Loucy (cell line): ENCODE measurements at regions not wholly inside any gene's neighbourhood (a gene's known extent, or its start where the extent isn't known, plus 50 kb on each side); places are given as distances from the start of the nearest gene placed in this dataset.

Source experiments
- H2AFZ ChIP-seq: fragments of 200-600 bp; sonication (generic); 2 replicates; pipeline ENCODE4 v1.6.0; 2016; ENCODE audit warnings: antibody characterized with exemption, mild to moderate bottlenecking, low read length, moderate library complexity
- H3F3A ChIP-seq: fragments of 200-600 bp; 2 replicates; pipeline ENCODE4 v1.6.0; 2016; ENCODE audit warnings: antibody characterized with exemption, low read depth, mild to moderate bottlenecking
- H3K27me3 ChIP-seq: fragments of 200-600 bp; sonication (generic); 2 replicates; pipeline ENCODE4 v1.6.1; 2014; ENCODE audit warnings: low read length, mild to moderate bottlenecking; ENCODE audit not compliant: insufficient read depth, poor library complexity, severe bottlenecking
- H3K36me3 ChIP-seq: fragments of 200-600 bp; sonication (generic); 2 replicates; pipeline ENCODE4 v1.6.1; 2016; ENCODE audit warnings: low read length; ENCODE audit not compliant: insufficient read depth
- H3K4me1 ChIP-seq: fragments of 200-600 bp; sonication (generic); 2 replicates; pipeline ENCODE4 v1.5.1; 2014; ENCODE audit warnings: low read length, mild to moderate bottlenecking; ENCODE audit not compliant: insufficient read depth, poor library complexity, severe bottlenecking
- H3K4me2 ChIP-seq: fragments of 200-600 bp; sonication (generic); 2 replicates; pipeline ENCODE4 v1.6.0; 2014; ENCODE audit warnings: antibody characterized with exemption, low read length, low read depth, mild to moderate bottlenecking; ENCODE audit not compliant: poor library complexity, severe bottlenecking
- H3K4me3 ChIP-seq: fragments of 200-600 bp; sonication (generic); 2 replicates; pipeline ENCODE4 v1.5.1; 2014; ENCODE audit warnings: low read length, mild to moderate bottlenecking, mixed read lengths; ENCODE audit not compliant: poor library complexity, severe bottlenecking
- H3K79me2 ChIP-seq: fragments of 200-600 bp; sonication (generic); 2 replicates; pipeline ENCODE4 v1.6.1; 2014; ENCODE audit warnings: low read length; ENCODE audit not compliant: insufficient read depth
- H3K9ac ChIP-seq: fragments of 200-600 bp; sonication (generic); 2 replicates; pipeline ENCODE4 v1.6.0; 2014; ENCODE audit warnings: mild to moderate bottlenecking, low read depth, low read length, moderate library complexity; ENCODE audit not compliant: poor library complexity, severe bottlenecking
- H3K9me2 ChIP-seq: fragments of 200-600 bp; sonication (generic); replicated peaks from 2 replicates; pipeline ENCODE4 v1.6.1; 2016; ENCODE audit warnings: low read depth, low read length, mixed read lengths
- H3K9me3 ChIP-seq: fragments of 200-600 bp; sonication (generic); 2 replicates; pipeline ENCODE4 v1.6.1; 2014; ENCODE audit warnings: mild to moderate bottlenecking, antibody characterized with exemption, low read length, low read depth; ENCODE audit not compliant: insufficient read depth
- H4K20me1 ChIP-seq: fragments of 200-600 bp; sonication (generic); 2 replicates; pipeline ENCODE4 v1.6.0; 2014; ENCODE audit warnings: antibody characterized with exemption, low read length, mild to moderate bottlenecking; ENCODE audit not compliant: insufficient read depth, poor library complexity, severe bottlenecking
- EZH2phosphoT487 ChIP-seq: fragments of 200-600 bp; IDR thresholded peaks from 2 replicates; pipeline ENCODE4 v1.6.1; 2018; ENCODE audit warnings: antibody characterized with exemption, mild to moderate bottlenecking, moderate library complexity, borderline replicate concordance
- TF ChIP-seq, protein P1 (sequence below): fragments of 200-600 bp; sonication (generic); conservative IDR thresholded peaks from 2 replicates; pipeline ENCODE4 v1.5.1; 2014; ENCODE audit warnings: mild to moderate bottlenecking, antibody characterized with exemption, low read length

DNA sequence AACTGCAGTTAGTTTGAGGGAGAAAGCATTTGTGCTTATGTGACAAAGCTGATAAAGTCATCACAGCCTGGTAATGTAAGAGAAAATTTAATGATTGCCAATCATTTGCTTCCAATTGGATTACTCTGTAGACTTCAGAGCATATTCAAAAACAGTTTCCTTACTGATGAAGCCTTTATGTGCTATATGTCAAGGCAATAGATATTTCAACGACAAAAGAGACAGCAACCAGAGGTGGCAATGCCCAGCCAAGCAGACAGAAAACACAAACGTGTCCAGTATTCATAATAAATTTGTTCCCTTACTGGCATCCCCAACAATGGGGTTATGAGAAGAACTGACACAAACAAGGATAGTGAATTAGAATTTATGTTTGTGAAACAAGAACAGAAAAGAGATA lies 1840.3 kb upstream of the PCDH7 start:
- no peaks in the 10 kb centered on the region for H3K79me2 ChIP-seq
- H3K4me3 ChIP-seq, result no peak overlapping the region
- H4K20me1 ChIP-seq, result no peaks in the 10 kb centered on the region
- no peaks in the 10 kb centered on the region for H3K27me3 ChIP-seq
- no peaks in the 10 kb centered on the region for H3K9me2 ChIP-seq
- no peaks in the 10 kb centered on the region for H3K36me3 ChIP-seq
- no peaks in the 10 kb centered on the region for H3F3A ChIP-seq
- no peak overlapping the region for H3K4me2 ChIP-seq
- no peaks in the 10 kb centered on the region for H3K9me3 ChIP-seq
- no peak overlapping the region for H2AFZ ChIP-seq
- no peak for TF ChIP-seq EZH2phosphoT487
- TF ChIP-seq, protein P1, sequence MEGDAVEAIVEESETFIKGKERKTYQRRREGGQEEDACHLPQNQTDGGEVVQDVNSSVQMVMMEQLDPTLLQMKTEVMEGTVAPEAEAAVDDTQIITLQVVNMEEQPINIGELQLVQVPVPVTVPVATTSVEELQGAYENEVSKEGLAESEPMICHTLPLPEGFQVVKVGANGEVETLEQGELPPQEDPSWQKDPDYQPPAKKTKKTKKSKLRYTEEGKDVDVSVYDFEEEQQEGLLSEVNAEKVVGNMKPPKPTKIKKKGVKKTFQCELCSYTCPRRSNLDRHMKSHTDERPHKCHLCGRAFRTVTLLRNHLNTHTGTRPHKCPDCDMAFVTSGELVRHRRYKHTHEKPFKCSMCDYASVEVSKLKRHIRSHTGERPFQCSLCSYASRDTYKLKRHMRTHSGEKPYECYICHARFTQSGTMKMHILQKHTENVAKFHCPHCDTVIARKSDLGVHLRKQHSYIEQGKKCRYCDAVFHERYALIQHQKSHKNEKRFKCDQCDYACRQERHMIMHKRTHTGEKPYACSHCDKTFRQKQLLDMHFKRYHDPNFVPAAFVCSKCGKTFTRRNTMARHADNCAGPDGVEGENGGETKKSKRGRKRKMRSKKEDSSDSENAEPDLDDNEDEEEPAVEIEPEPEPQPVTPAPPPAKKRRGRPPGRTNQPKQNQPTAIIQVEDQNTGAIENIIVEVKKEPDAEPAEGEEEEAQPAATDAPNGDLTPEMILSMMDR, result no peak
- H3K9ac ChIP-seq, result no peak overlapping the region
- no peaks in the 10 kb centered on the region for H3K4me1 ChIP-seq

DNA sequence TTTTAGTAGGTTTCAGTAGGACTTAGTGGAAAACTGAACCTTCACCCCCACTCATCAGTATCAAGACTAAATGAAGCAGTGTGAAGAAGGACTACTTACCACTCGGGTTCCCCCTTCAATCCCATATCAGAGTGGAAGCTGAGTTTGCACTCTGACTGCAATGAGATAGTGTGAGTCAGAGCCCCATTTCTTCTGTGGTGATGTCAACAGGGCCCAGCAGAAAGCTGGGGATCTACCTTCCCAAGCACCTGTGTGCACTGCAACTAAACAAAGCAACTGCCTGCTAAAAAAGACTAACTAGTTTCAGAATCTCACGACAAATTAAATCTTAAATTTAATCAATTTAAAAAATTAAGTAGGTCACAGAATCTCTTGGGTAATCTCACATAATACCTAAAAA lies 1837.0 kb upstream of the PCDH7 start:
- Histone ChIP-seq H4K20me1 (no peaks in the 10 kb centered on the region), H3K4me2 (no peak overlapping the region), H3K9me3 (no peaks in the 10 kb centered on the region), H3K9me2 (no peaks in the 10 kb centered on the region), H3K4me3 (no peak overlapping the region), H2AFZ (no peak overlapping the region), H3F3A (no peaks in the 10 kb centered on the region), H3K9ac (no peak overlapping the region), H3K36me3 (no peaks in the 10 kb centered on the region), H3K4me1 (no peaks in the 10 kb centered on the region), H3K79me2 (no peaks in the 10 kb centered on the region), H3K27me3 (no peaks in the 10 kb centered on the region)
- TF ChIP-seq, protein P1, result no peak
- no peak for TF ChIP-seq EZH2phosphoT487

- Histone ChIP-seq H3K9me3 (no peaks in the 10 kb centered on the region), H2AFZ (no peak overlapping the region)
Measured at GRCh38 chr4:28886934-28887333, 1833.2 kb upstream of the PCDH7 start.

More at GRCh38 chr4:28886934-28887333, 1833.2 kb upstream of the PCDH7 start:
- TF ChIP-seq, protein P1, result no peak
- TF ChIP-seq EZH2phosphoT487, result no peak
- H3K4me3 ChIP-seq, result no peak overlapping the region
- no peaks in the 10 kb centered on the region for H4K20me1 ChIP-seq
- no peak overlapping the region for H3K4me2 ChIP-seq
- H3K27me3 ChIP-seq, result no peaks in the 10 kb centered on the region
- H3K9me2 ChIP-seq, result no peaks in the 10 kb centered on the region
- H3F3A ChIP-seq, result no peaks in the 10 kb centered on the region
- H3K9ac ChIP-seq, result no peak overlapping the region
- no peaks in the 10 kb centered on the region for H3K36me3 ChIP-seq
- no peaks in the 10 kb centered on the region for H3K4me1 ChIP-seq
- H3K79me2 ChIP-seq, result no peaks in the 10 kb centered on the region
